K562 (cell line): ENCODE measurements at regions not wholly inside any gene's neighbourhood (a gene's known extent, or its start where the extent isn't known, plus 50 kb on each side); places are given as distances from the start of the nearest gene placed in this dataset.

Source experiments
- ATF2 ChIP-seq: sonication (generic); formaldehyde crosslinking; IDR thresholded peaks from 2 replicates; pipeline ENCODE4 v1.8.1; 2022; ENCODE audit warnings: missing genetic modification reagents
- ATF4 ChIP-seq: fragments of 450-650 bp; formaldehyde crosslinking; IDR thresholded peaks from 2 replicates; pipeline ENCODE4 v1.4.0; 2022; ENCODE audit warnings: mild to moderate bottlenecking, moderate library complexity
- BMI1 ChIP-seq: fragments of 150-350 bp; IDR thresholded peaks from 2 replicates; pipeline ENCODE4 v1.6.1; 2014; ENCODE audit warnings: low read length
- CBX8 ChIP-seq: fragments of 200-600 bp; sonication (generic); IDR thresholded peaks from 2 replicates; pipeline ENCODE4 v1.6.1; 2012; ENCODE audit warnings: borderline replicate concordance, mixed run types, low read depth, mild to moderate bottlenecking, moderate library complexity, mixed read lengths, low read length, control low read depth, inconsistent platforms; ENCODE audit not compliant: poor library complexity, severe bottlenecking; ENCODE audit errors: extremely low read depth
- HDAC6 ChIP-seq: IDR thresholded peaks from 2 replicates; pipeline ENCODE4 v1.6.1; 2012; ENCODE audit warnings: low read depth, mild to moderate bottlenecking, control low read depth, inconsistent platforms, low read length, moderate library complexity
- HMGXB4 ChIP-seq: sonication (generic); formaldehyde crosslinking; IDR thresholded peaks from 2 replicates; pipeline ENCODE4 v1.8.1; 2023; ENCODE audit warnings: mild to moderate bottlenecking, missing genetic modification reagents
- IRF9 ChIP-seq: fragments of 450-650 bp; IDR thresholded peaks from 2 replicates; pipeline ENCODE4 v1.6.1; 2016; ENCODE audit warnings: missing biosample characterization, missing genetic modification characterization
- NR0B1 ChIP-seq: fragments of 450-650 bp; IDR thresholded peaks from one replicate; pipeline ENCODE4 v1.6.1; 2018; ENCODE audit warnings: mild to moderate bottlenecking, moderate library complexity; ENCODE audit not compliant: partially characterized antibody
- SREBF1 ChIP-seq: fragments of 150-350 bp; IDR thresholded peaks from 2 replicates; pipeline ENCODE4 v1.6.1; 2014; ENCODE audit warnings: antibody characterized with exemption, low read depth, low read length, borderline replicate concordance
- TCFL5 ChIP-seq: fragments of 250-450 bp; sonication (Bioruptor Pico); conservative IDR thresholded peaks from 2 replicates; pipeline ENCODE4 v1.6.1; 2021; ENCODE audit warnings: mild to moderate bottlenecking, moderate library complexity, matching md5 sums
- XRCC5 ChIP-seq: fragments of 200-400 bp; formaldehyde crosslinking; IDR thresholded peaks from 2 replicates; pipeline ENCODE4 v1.6.1; 2017; ENCODE audit warnings: low read depth, mild to moderate bottlenecking, low read length
- ZBTB17 ChIP-seq: fragments of 450-650 bp; formaldehyde crosslinking; IDR thresholded peaks from 2 replicates; pipeline ENCODE4 v1.4.0; 2020; ENCODE audit warnings: mild to moderate bottlenecking
- ZNF384 ChIP-seq: IDR thresholded peaks from 2 replicates; pipeline ENCODE4 v1.6.1; 2012; ENCODE audit warnings: low read depth, low read length, improper control_type of control experiment
- ZNF655 ChIP-seq: fragments of 250-450 bp; sonication (Bioruptor Pico); IDR thresholded peaks from 2 replicates; pipeline ENCODE4 v1.5.0; 2021
- ZNF707 ChIP-seq: fragments of 250-450 bp; sonication (Bioruptor Pico); conservative IDR thresholded peaks from 2 replicates; pipeline ENCODE4 v1.8.0; 2022; ENCODE audit warnings: inconsistent platforms, mild to moderate bottlenecking, moderate library complexity
- ZNF717 ChIP-seq: fragments of 250-450 bp; sonication (Bioruptor Pico); IDR thresholded peaks from 2 replicates; pipeline ENCODE4 v1.5.0; 2021

- peak; percentile 68 for TF ChIP-seq ZNF384
- TF ChIP-seq BMI1: no peak
- TF ChIP-seq ZNF707 (CRISPR knock-in tag): no peak
- no peak for TF ChIP-seq TCFL5
- no peak for TF ChIP-seq HDAC6
- no peak for TF ChIP-seq NR0B1
- TF ChIP-seq XRCC5: no peak
- TF ChIP-seq ATF4 (CRISPR knock-in tag): peak; percentile 74; the same call in 1 of the 2 replicates
- no peak for TF ChIP-seq CBX8
- no peak for TF ChIP-seq ATF2 (CRISPR knock-in tag)
- TF ChIP-seq SREBF1: no peak
- no peak for TF ChIP-seq ZNF717
- TF ChIP-seq IRF9 (tag): no peak
- no peak for TF ChIP-seq ZBTB17
- TF ChIP-seq ZNF655: no peak
- no peak for TF ChIP-seq HMGXB4 (CRISPR knock-in tag)
These were observed 68.2 kb upstream of the EED start (continued) for GRCh38 chr11:86176165-86176884.
